Heart left ventricle (tissue), 16 donors: ENCODE measurements at regions not wholly inside any gene's neighbourhood (a gene's known extent, or its start where the extent isn't known, plus 50 kb on each side); places are given as distances from the start of the nearest gene placed in this dataset.

Experiments used
- ATAC-seq, 4 donors: fragments of 200-7000 bp; cut with Tn5 transposase; one replicate each; pipeline ENCODE4 v1.9.1; 2020 to 2022; ENCODE audit warnings: moderate library complexity in 4 of 4, mild to moderate bottlenecking in 3 of 4, moderate number of reproducible peaks in 1 of 4
- DNase-seq, 5 donors: peaks; one replicate each; pipeline ENCODE4 v3.0.0-alpha.2; 2020
- H3K27ac ChIP-seq, 12 donors: fragments of 200-600 bp; sonication (generic) in 4 of 12; one replicate each; pipeline versions ENCODE4 v1.5.0 to v1.8.0; 2016 to 2022; ENCODE audit warnings: mild to moderate bottlenecking in 2 of 12
- H3K27me3 ChIP-seq, 9 donors: fragments of 200-600 bp; sonication (generic) in 2 of 9; one replicate each; pipeline versions ENCODE4 v1.5.1 to v1.8.0; 2016 to 2022; ENCODE audit warnings: mild to moderate bottlenecking in 3 of 9
- H3K36me3 ChIP-seq, 9 donors: fragments of 200-600 bp; sonication (generic) in 2 of 9; one replicate each; pipeline versions ENCODE4 v1.5.0 to v1.8.0; 2018 to 2022; ENCODE audit warnings: mild to moderate bottlenecking in 2 of 9
- H3K4me1 ChIP-seq, 12 donors: fragments of 200-600 bp; sonication (generic) in 4 of 12; one replicate each; pipeline versions ENCODE4 v1.5.0 to v1.8.0; 2016 to 2022; ENCODE audit warnings: mild to moderate bottlenecking in 3 of 12
- H3K4me3 ChIP-seq, 12 donors: fragments of 200-600 bp; sonication (generic) in 4 of 12; one replicate each; pipeline versions ENCODE4 v1.5.0 to v1.8.0; 2017 to 2022; ENCODE audit warnings: mild to moderate bottlenecking in 9 of 12, moderate library complexity in 4 of 12
- H3K9me3 ChIP-seq, 12 donors: fragments of 200-600 bp; sonication (generic) in 4 of 12; one replicate each; pipeline versions ENCODE4 v1.5.0 to v1.8.0; 2016 to 2022; ENCODE audit warnings: mild to moderate bottlenecking in 1 of 12
- CTCF ChIP-seq, 12 donors: fragments of 200-600 bp; sonication (generic) in 4 of 12; IDR thresholded peaks; one replicate each; pipeline versions ENCODE4 v1.5.0 to v1.8.0; 2018 to 2022; ENCODE audit warnings: antibody characterized with exemption in 12 of 12, mild to moderate bottlenecking in 5 of 12
- POLR2A ChIP-seq, 2 donors: fragments of 450-650 bp; IDR thresholded peaks; one replicate each; pipeline ENCODE4 v1.6.1; 2017; ENCODE audit warnings: antibody characterized with exemption in 2 of 2, mild to moderate bottlenecking in 2 of 2, moderate library complexity in 2 of 2
- WGBS, 4 donors: extraction: QIAGEN DNeasy Blood & Tissue Kit in 2 of 4; methylation state at CpG; one replicate each; pipeline versions ENCODE4 v1.1.5 to v1.1.7; 2013 to 2018; 5-methylcytosine and 5-hydroxymethylcytosine counted together
- intact Hi-C, 10 donors: fragments of 100-400 bp; cut with DNase I; formaldehyde crosslinking; loops; one replicate each; pipeline versions ENCODE4 v1.11.1 to v1.14.2; 2022
- donor health status: ischemic (EF 13 %, LVEDD 7.1; RV severe dilation, severe dysfunction).
- donor health status: healthy with polysubstance abuse.
- donor health status: DM: no; HTN: yes; CAD: no.
- donor health status: DM: no; HTN: no; CAD: no.
- donor health status: ischemic (EF 25% LVEDD 6.9; RV normal size, moderate dysfunction).
- donor health status: ischemic (EF 25% LVEDD 5.7; RV mildly dilated, moderate dysfunction).
- donor health status: healthy.
- donor health status: DM: yes; HTN: yes; CAD: no.
- donor health status: ischemic (EF 35%, LVEDD 5.7; RV mildly dilated, moderate dysfunction).
- donor health status: nonischemic (EF 11% LVEDD 7.7; RV severe dilation, severe dysfunction).
- donor health status: DM: yes; HTN: yes; CAD: no.
- donor health status: PGD.
- donor health status: ischemic (EF 29% LVEDD 5.4; RV normal size, mild dysfunction).
- donor health status: nonischemic (EF 23%, LVEDD 6.1; RV moderate dilation, normal function).

- Histone ChIP-seq H3K4me3 (no peak overlapping the region), H3K27me3 (no peaks in the 10 kb centered on the region), H3K4me1 (no peaks in the 10 kb centered on the region), H3K27ac (no peak overlapping the region), H3K36me3 (no peaks in the 10 kb centered on the region), H3K9me3 (peaks cover 0 to 3% (median 0%) of the 10 kb centered on the region in 12 donors)
- DNase-seq (no peak), ATAC-seq (no peak)
- intact Hi-C loops = no loop called here
- TF ChIP-seq POLR2A (IDR thresholded peaks at IDR 0.05) (no peak), CTCF (IDR thresholded peaks at IDR 0.05) (no peak)
- WGBS, 4 donors = 60 to 74% (median 70%) methylated on average over 6 of the region's 6 CpGs
Measured at GRCh38 chr19:30760014-30760413, 387.8 kb downstream of the ZNF536 start.

- WGBS, 4 donors = 74 to 82% (median 80%) methylated on average over 5 of the region's 5 CpGs
- no peak for ATAC-seq
- Histone ChIP-seq H3K4me3 (no peak overlapping the region), H3K27me3 (no peaks in the 10 kb centered on the region), H3K27ac (no peak overlapping the region), H3K4me1 (peaks cover 0 to 7% (median 0%) of the 10 kb centered on the region in 12 donors), H3K36me3 (no peaks in the 10 kb centered on the region), H3K9me3 (no peaks in the 10 kb centered on the region)
- intact Hi-C loops = no loop called here
- TF ChIP-seq CTCF (IDR thresholded peaks at IDR 0.05) (no peak), POLR2A (IDR thresholded peaks at IDR 0.05) (no peak)
- no peak for DNase-seq
Measured at GRCh38 chr19:30757837-30758617, 385.8 kb downstream of the ZNF536 start.

- Histone ChIP-seq H3K36me3 (no peaks in the 10 kb centered on the region), H3K27ac (no peak overlapping the region), H3K4me3 (no peak overlapping the region), H3K4me1 (peaks cover 0 to 7% (median 0%) of the 10 kb centered on the region in 12 donors), H3K27me3 (no peaks in the 10 kb centered on the region), H3K9me3 (no peaks in the 10 kb centered on the region)
- 50 to 61% (median 51%) methylated on average over 10 of the region's 10 CpGs for WGBS, 4 donors
- intact Hi-C loops = no loop called here
- TF ChIP-seq CTCF (IDR thresholded peaks at IDR 0.05) = no peak
- no peak for TF ChIP-seq POLR2A (IDR thresholded peaks at IDR 0.05)
- no peak for DNase-seq
- ATAC-seq = no peak
Measured at GRCh38 chr19:30757104-30757836, 385.1 kb downstream of the ZNF536 start.

GRCh38 chr19:30755581-30755980, 383.4 kb downstream of the ZNF536 start:
- Histone ChIP-seq H3K27ac (no peak overlapping the region), H3K9me3 (peaks cover 0 to 7% (median 0%) of the 10 kb centered on the region in 12 donors), H3K4me3 (no peak overlapping the region), H3K36me3 (no peaks in the 10 kb centered on the region), H3K4me1 (peaks cover 0 to 7% (median 0%) of the 10 kb centered on the region in 12 donors), H3K27me3 (no peaks in the 10 kb centered on the region)
- no peak for ATAC-seq
- no peak for DNase-seq
- WGBS, 4 donors = 86 to 91% (median 90%) methylated on average over 7 of the region's 7 CpGs
- TF ChIP-seq CTCF (IDR thresholded peaks at IDR 0.05) = no peak
- intact Hi-C loops = no loop called here
